ENCODE measurements at regions not wholly inside any gene's neighbourhood (a gene's known extent, or its start where the extent isn't known, plus 50 kb on each side); places are given as distances from the start of the nearest gene placed in this dataset.

DNA sequence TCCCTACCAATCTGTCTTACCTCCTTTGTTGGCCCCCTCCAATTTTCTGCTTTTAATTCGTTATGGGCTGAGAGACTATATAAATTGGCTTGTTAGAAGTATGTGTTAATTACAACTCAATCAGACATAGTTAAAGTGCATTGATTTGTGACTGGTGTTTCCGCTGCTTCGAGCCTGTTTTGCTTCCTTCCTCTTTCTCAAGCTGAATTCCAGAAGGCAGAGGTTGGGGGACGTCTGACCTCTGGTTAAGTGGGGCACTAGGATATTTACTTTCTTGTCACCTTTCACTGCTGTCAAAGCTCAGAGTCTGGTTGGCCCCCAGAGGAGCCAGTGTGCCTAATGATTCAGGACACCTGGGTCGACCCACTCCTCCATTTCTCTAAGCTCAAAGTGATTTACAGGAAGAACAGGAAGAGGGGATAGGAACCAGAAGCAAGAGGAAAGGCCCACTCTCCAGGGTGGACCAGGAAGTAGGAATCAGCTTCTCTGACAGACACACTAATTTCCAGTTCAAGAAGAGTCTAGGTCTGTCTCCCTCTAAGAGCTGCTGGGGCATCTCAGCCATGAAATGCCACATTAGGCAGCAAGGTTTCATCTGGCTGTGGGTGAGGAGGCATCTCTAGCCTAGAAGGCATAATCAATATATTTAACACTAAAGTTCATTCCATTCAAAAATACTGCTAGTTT lies 397.2 kb upstream of the NPVF start:
- H3K27ac ChIP-seq = no peak overlapping the region
- TF ChIP-seq, protein P1, sequence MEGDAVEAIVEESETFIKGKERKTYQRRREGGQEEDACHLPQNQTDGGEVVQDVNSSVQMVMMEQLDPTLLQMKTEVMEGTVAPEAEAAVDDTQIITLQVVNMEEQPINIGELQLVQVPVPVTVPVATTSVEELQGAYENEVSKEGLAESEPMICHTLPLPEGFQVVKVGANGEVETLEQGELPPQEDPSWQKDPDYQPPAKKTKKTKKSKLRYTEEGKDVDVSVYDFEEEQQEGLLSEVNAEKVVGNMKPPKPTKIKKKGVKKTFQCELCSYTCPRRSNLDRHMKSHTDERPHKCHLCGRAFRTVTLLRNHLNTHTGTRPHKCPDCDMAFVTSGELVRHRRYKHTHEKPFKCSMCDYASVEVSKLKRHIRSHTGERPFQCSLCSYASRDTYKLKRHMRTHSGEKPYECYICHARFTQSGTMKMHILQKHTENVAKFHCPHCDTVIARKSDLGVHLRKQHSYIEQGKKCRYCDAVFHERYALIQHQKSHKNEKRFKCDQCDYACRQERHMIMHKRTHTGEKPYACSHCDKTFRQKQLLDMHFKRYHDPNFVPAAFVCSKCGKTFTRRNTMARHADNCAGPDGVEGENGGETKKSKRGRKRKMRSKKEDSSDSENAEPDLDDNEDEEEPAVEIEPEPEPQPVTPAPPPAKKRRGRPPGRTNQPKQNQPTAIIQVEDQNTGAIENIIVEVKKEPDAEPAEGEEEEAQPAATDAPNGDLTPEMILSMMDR (IDR thresholded peaks at IDR 0.05) = no peak

DNA sequence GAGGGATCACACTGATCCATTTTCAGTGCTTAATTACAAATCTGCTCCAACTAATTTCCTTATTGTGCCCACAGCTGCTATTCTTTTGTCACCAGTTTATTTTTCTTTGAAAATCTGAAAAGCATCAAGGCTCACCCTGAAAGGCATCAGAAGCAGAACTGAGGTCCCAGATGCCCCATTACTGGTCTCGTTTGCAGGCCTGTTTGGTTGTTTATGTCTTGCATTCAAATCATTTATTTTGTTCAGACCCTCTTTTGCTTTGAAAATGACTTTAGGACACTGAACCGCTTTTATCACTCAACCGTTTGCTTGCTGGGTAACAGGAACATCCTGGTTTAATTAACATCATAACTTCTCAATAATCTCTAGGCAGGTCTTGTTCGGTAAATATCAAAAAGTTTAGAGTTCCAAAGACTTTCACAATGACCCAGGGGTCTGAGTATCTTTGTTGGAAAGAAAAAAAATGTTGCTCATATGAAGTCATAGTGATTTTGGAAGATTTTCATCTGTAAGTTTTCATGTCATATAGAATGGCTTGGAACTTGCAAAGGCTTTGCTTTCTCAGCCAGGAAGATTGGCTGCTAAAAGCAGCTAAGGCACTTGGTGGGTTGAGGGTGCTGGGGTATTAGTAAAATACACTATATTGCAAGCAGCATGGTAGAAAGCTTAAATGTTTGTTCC lies 398.3 kb upstream of the NPVF start:
- Histone ChIP-seq H3K36me3 (no peaks in the 10 kb centered on the region), H3K9me3 (no peaks in the 10 kb centered on the region), H3K4me3 (ENCODE audit: low read depth in 1 of 2, low read length in 1 of 2) (no peak overlapping the region), H3K27me3 (peaks cover 48% of the 10 kb centered on the region), H3K4me1 (ENCODE audit: control insufficient read depth in 1 of 2, insufficient read depth in 1 of 2, low read depth in 1 of 2, low read length in 1 of 2) (no peaks in the 10 kb centered on the region), H3K27ac (no peak overlapping the region)
- TF ChIP-seq, protein P1 (IDR thresholded peaks at IDR 0.05) = no peak

More for the DNA sequence above, 397.2 kb upstream of the NPVF start:
- H3K36me3 ChIP-seq = no peaks in the 10 kb centered on the region
- H3K9me3 ChIP-seq = no peaks in the 10 kb centered on the region
- no peaks in the 10 kb centered on the region for H3K4me1 ChIP-seq (ENCODE audit: control insufficient read depth in 1 of 2, insufficient read depth in 1 of 2, low read depth in 1 of 2, low read length in 1 of 2)
- peaks cover 48% of the 10 kb centered on the region for H3K27me3 ChIP-seq
- no peak overlapping the region for H3K4me3 ChIP-seq (ENCODE audit: low read depth in 1 of 2, low read length in 1 of 2)

DNA sequence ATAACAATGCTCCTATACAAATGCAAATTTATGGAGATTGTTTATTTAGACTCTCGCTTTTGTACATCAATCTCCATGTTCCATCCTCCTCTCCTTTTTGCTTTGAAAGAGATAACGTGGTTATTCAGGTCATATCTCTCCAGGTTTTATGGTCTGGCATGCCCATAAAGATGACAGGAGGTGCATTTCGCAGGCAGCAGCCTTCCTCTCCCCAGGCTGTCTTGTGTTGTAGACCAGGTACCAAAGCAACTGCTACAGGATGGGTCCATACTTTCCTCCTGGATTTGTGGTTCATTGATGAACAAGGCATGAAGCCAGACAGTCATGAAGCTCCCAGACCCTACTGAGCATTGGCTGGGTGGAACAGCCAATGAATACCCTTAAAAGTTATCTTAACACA lies 400.2 kb upstream of the NPVF start:
- no peak overlapping the region for H3K4me3 ChIP-seq (ENCODE audit: low read depth in 1 of 2, low read length in 1 of 2)
- no peak overlapping the region for H3K27ac ChIP-seq
- H3K4me1 ChIP-seq (ENCODE audit: control insufficient read depth in 1 of 2, insufficient read depth in 1 of 2, low read depth in 1 of 2, low read length in 1 of 2) = no peaks in the 10 kb centered on the region
- no peaks in the 10 kb centered on the region for H3K36me3 ChIP-seq
- H3K27me3 ChIP-seq = peaks cover 41% of the 10 kb centered on the region
- no peaks in the 10 kb centered on the region for H3K9me3 ChIP-seq
- TF ChIP-seq, protein P1 (IDR thresholded peaks at IDR 0.05) = no peak

DNA sequence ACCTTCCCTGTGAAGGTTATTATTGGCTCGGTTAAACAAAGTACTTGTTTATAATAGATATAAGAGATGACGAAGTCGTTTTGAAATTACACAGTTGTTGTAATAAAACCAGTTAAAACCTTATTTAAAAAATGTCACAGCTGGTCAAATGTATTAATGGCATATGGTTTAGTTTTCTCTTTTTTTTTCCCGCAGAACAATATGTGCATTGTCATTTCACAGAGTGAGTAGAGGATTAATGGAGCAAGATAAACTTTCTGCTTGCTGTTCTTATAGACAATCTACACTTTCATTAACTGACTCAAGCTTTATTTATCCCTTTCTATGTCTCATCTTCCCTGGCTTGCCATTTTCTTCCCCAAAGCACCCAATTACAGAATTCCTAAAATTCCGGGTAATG lies 404.3 kb upstream of the NPVF start:
- Histone ChIP-seq H3K4me3 (ENCODE audit: low read depth in 1 of 2, low read length in 1 of 2) (no peak overlapping the region), H3K9me3 (no peaks in the 10 kb centered on the region), H3K27ac (no peak overlapping the region), H3K36me3 (no peaks in the 10 kb centered on the region), H3K27me3 (peaks cover 10% of the 10 kb centered on the region), H3K4me1 (ENCODE audit: control insufficient read depth in 1 of 2, insufficient read depth in 1 of 2, low read depth in 1 of 2, low read length in 1 of 2) (no peaks in the 10 kb centered on the region)
- TF ChIP-seq, protein P1 (IDR thresholded peaks at IDR 0.05) = no peak

DNA sequence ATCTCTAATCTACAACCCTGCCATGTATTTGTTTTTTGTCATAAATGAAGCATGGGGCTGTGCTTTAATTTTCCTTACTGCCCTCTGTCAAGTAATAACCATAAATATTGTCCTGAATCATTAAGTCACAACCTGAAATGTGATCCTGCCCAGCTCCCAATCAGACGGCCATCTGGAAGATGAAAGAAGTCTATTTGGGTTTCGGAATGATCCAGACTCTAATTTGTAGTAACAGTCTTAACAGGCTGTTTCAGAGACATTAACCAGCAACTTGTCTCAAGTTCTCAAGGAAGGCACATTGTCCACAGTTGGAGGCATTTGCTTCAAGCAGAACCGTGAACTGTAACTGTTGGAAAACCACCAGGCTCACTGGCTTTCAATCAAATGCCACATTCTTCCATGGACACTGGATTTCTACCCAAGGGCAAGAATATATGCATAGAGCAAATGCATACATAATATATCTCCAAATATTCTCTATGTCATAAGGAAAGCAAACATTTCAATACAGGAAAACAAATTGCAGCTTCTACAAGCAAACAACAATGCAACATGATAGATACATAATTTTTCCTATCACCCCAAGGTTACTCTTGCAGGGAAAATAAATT lies 405.2 kb upstream of the NPVF start:
- Histone ChIP-seq H3K4me1 (ENCODE audit: control insufficient read depth in 1 of 2, insufficient read depth in 1 of 2, low read depth in 1 of 2, low read length in 1 of 2) (no peaks in the 10 kb centered on the region), H3K36me3 (no peaks in the 10 kb centered on the region), H3K27ac (no peak overlapping the region), H3K4me3 (ENCODE audit: low read depth in 1 of 2, low read length in 1 of 2) (no peak overlapping the region), H3K9me3 (no peaks in the 10 kb centered on the region), H3K27me3 (peaks cover 5% of the 10 kb centered on the region)
- TF ChIP-seq, protein P1 (IDR thresholded peaks at IDR 0.05) = no peak

Data from neutrophil (primary cell).